Aorta (tissue), 5 donors: ENCODE measurements at regions not wholly inside any gene's neighbourhood (a gene's known extent, or its start where the extent isn't known, plus 50 kb on each side); places are given as distances from the start of the nearest gene placed in this dataset.

Experiments
- ATAC-seq: fragments of 200-7000 bp; cut with Tn5 transposase; one replicate; pipeline ENCODE4 v1.9.1; 2022; ENCODE audit warnings: moderate library complexity; ENCODE audit not compliant: low FRiP score
- DNase-seq, 2 donors: peaks; one replicate each; pipeline ENCODE4 v3.0.0-alpha.2; 2020
- H3K27ac ChIP-seq, 2 donors: one replicate each; pipeline ENCODE4 v1.5.1; 2013; ENCODE audit warnings: low read length in 2 of 2, mild to moderate bottlenecking in 2 of 2, moderate library complexity in 2 of 2, control low read depth in 1 of 2, inconsistent platforms in 1 of 2, low read depth in 1 of 2
- H3K27me3 ChIP-seq, 2 donors: one replicate each; pipeline ENCODE4 v1.6.1; 2013; ENCODE audit warnings: control low read depth in 1 of 2, low read length in 1 of 2, mild to moderate bottlenecking in 1 of 2, moderate library complexity in 1 of 2; ENCODE audit not compliant: insufficient read depth in 2 of 2, control insufficient read depth in 1 of 2
- H3K36me3 ChIP-seq, 2 donors: one replicate each; pipeline ENCODE4 v1.6.1; 2013; ENCODE audit warnings: control low read depth in 1 of 2, low read length in 1 of 2, mild to moderate bottlenecking in 1 of 2; ENCODE audit not compliant: insufficient read depth in 2 of 2, control insufficient read depth in 1 of 2
- H3K4me1 ChIP-seq, 2 donors: one replicate each; pipeline ENCODE4 v1.6.1; 2013; ENCODE audit warnings: low read length in 2 of 2, control low read depth in 1 of 2, mild to moderate bottlenecking in 1 of 2, moderate library complexity in 1 of 2; ENCODE audit not compliant: insufficient read depth in 2 of 2, control insufficient read depth in 1 of 2
- H3K4me3 ChIP-seq, 2 donors: one replicate each; pipeline ENCODE4 v1.5.1; 2013; ENCODE audit warnings: low read length in 2 of 2, control low read depth in 1 of 2, mild to moderate bottlenecking in 1 of 2
- H3K9me3 ChIP-seq: one replicate; pipeline ENCODE4 v1.6.1; 2013; ENCODE audit warnings: mild to moderate bottlenecking, low read length; ENCODE audit not compliant: control insufficient read depth
- WGBS, 2 donors: extraction: QIAGEN DNeasy Blood & Tissue Kit; methylation state at CpG; one replicate each; pipeline ENCODE4 v1.1.7; 2013; 5-methylcytosine and 5-hydroxymethylcytosine counted together
- intact Hi-C, 2 donors: fragments of 100-400 bp; cut with DNase I; formaldehyde crosslinking; loops; one replicate each; pipeline versions ENCODE4 v1.14.2 to v1.15.0; 2022
- donor health status: healthy with polysubstance abuse.
- donor health status: Bipolar disorder and iron deficiency.
- donor health status: DM: no; HTN: no; CAD: no.
- donor health status: DM: no; HTN: no; CAD: no.
- donor health status: DM: yes; HTN: yes; CAD: no.

- intact Hi-C loops: no loop called here
- 81 to 89% methylated on average over 1 of the region's 1 CpG for WGBS, 2 donors
- peaks cover 4% of the 10 kb centered on the region for H3K9me3 ChIP-seq
- no peak overlapping the region for H3K4me3 ChIP-seq
- no peak for ATAC-seq
- no peaks in the 10 kb centered on the region for H3K4me1 ChIP-seq
- no peaks in the 10 kb centered on the region for H3K36me3 ChIP-seq
- no peak for DNase-seq
- no peaks in the 10 kb centered on the region for H3K27me3 ChIP-seq
- no peak overlapping the region for H3K27ac ChIP-seq
Observed at GRCh38 chr14:37946819-37947218, 260.9 kb upstream of the SSTR1 start.

- intact Hi-C loops: no loop called here
- WGBS, 2 donors: 75 to 78% methylated on average over 4 of the region's 4 CpGs
- DNase-seq (no peak), ATAC-seq (no peak)
- Histone ChIP-seq H3K4me3 (no peak overlapping the region), H3K36me3 (no peaks in the 10 kb centered on the region), H3K27ac (no peak overlapping the region), H3K9me3 (peaks cover 4% of the 10 kb centered on the region), H3K27me3 (no peaks in the 10 kb centered on the region), H3K4me1 (no peaks in the 10 kb centered on the region)
Observed at GRCh38 chr14:37948266-37948665, 259.4 kb upstream of the SSTR1 start.

GRCh38 chr14:37968664-37969240 lies 239.0 kb upstream of the SSTR1 start:
- ATAC-seq (no peak), DNase-seq (no peak)
- H3K36me3 ChIP-seq: no peaks in the 10 kb centered on the region
- 41 to 42% methylated on average over 3 of the region's 3 CpGs for WGBS, 2 donors
- no peaks in the 10 kb centered on the region for H3K4me1 ChIP-seq
- H3K27ac ChIP-seq: no peak overlapping the region
- intact Hi-C loops: no loop called here
- peaks cover 0 to 4% of the 10 kb centered on the region in 2 donors for H3K27me3 ChIP-seq
- H3K9me3 ChIP-seq: no peaks in the 10 kb centered on the region
- no peak overlapping the region for H3K4me3 ChIP-seq

- 58 to 62% methylated on average over 2 of the region's 2 CpGs for WGBS, 2 donors
- H3K9me3 ChIP-seq: no peaks in the 10 kb centered on the region
- DNase-seq (no peak), ATAC-seq (no peak)
- H3K27ac ChIP-seq: no peak overlapping the region
- intact Hi-C loops: no loop called here
- H3K4me3 ChIP-seq: no peak overlapping the region
- peaks cover 0 to 4% of the 10 kb centered on the region in 2 donors for H3K27me3 ChIP-seq
- H3K4me1 ChIP-seq: no peaks in the 10 kb centered on the region
- H3K36me3 ChIP-seq: no peaks in the 10 kb centered on the region
Observed at GRCh38 chr14:37969511-37969979, 238.2 kb upstream of the SSTR1 start.

GRCh38 chr14:37970696-37971095 lies 237.0 kb upstream of the SSTR1 start:
- H3K27ac ChIP-seq: no peak overlapping the region
- H3K36me3 ChIP-seq: no peaks in the 10 kb centered on the region
- no peak overlapping the region for H3K4me3 ChIP-seq
- H3K4me1 ChIP-seq: no peaks in the 10 kb centered on the region
- no peak for ATAC-seq
- 86 to 89% methylated on average over 4 of the region's 4 CpGs for WGBS, 2 donors
- intact Hi-C loops: no loop called here
- H3K27me3 ChIP-seq: peaks cover 0 to 4% of the 10 kb centered on the region in 2 donors
- DNase-seq: no peak
- no peaks in the 10 kb centered on the region for H3K9me3 ChIP-seq

GRCh38 chr14:37972941-37973887 lies 234.5 kb upstream of the SSTR1 start:
- Histone ChIP-seq H3K9me3 (no peaks in the 10 kb centered on the region), H3K4me3 (no peak overlapping the region), H3K27me3 (peaks cover 0 to 4% of the 10 kb centered on the region in 2 donors), H3K36me3 (no peaks in the 10 kb centered on the region), H3K27ac (no peak overlapping the region), H3K4me1 (no peaks in the 10 kb centered on the region)
- ATAC-seq: no peak
- WGBS, 2 donors: 29 to 42% methylated on average over 7 of the region's 7 CpGs
- no peak for DNase-seq
- intact Hi-C loops: no loop called here

- WGBS, 2 donors: 86 to 95% methylated on average over 1 of the region's 1 CpG
- intact Hi-C loops: no loop called here
- Histone ChIP-seq H3K27me3 (peaks cover 0 to 4% of the 10 kb centered on the region in 2 donors), H3K9me3 (no peaks in the 10 kb centered on the region), H3K4me3 (no peak overlapping the region), H3K36me3 (no peaks in the 10 kb centered on the region), H3K4me1 (no peaks in the 10 kb centered on the region), H3K27ac (no peak overlapping the region)
- no peak for DNase-seq
- no peak for ATAC-seq
Observed at GRCh38 chr14:37974421-37974820, 233.3 kb upstream of the SSTR1 start.

- Histone ChIP-seq H3K4me1 (no peaks in the 10 kb centered on the region), H3K9me3 (peaks cover 3% of the 10 kb centered on the region), H3K27ac (no peak overlapping the region), H3K27me3 (no peaks in the 10 kb centered on the region), H3K4me3 (no peak overlapping the region), H3K36me3 (no peaks in the 10 kb centered on the region)
- no peak for DNase-seq
- intact Hi-C loops: no loop called here
- ATAC-seq: no peak
Observed at GRCh38 chr14:37977481-37977880, 230.2 kb upstream of the SSTR1 start.
